T-helper 2 cell treated with Interferon-gamma antibody and Interleukin-4, amounts not matched to agents 5 μg/mL and 100 μg/mL, for 36 hours (primary cell): ENCODE measurements at regions not wholly inside any gene's neighbourhood (a gene's known extent, or its start where the extent isn't known, plus 50 kb on each side); places are given as distances from the start of the nearest gene placed in this dataset.

ENCODE experiments used
- DNase-seq: peaks from one replicate; pipeline ENCODE4 v3.0.0; 2021; ENCODE audit warnings: low spot score
- H3K27ac Mint-ChIP-seq: one replicate; pipeline ENCODE4 v1.8.0; 2021; ENCODE audit warnings: mild to moderate bottlenecking, mixed read lengths
- H3K27me3 Mint-ChIP-seq: one replicate; pipeline ENCODE4 v1.8.0; 2021; ENCODE audit warnings: low read depth, mixed read lengths
- H3K36me3 Mint-ChIP-seq: one replicate; pipeline ENCODE4 v1.8.0; 2021; ENCODE audit warnings: low read depth, mixed read lengths
- H3K4me1 Mint-ChIP-seq: one replicate; pipeline ENCODE4 v1.8.0; 2021; ENCODE audit warnings: low read depth, mixed read lengths
- H3K4me3 Mint-ChIP-seq: one replicate; pipeline ENCODE4 v1.8.0; 2022; ENCODE audit warnings: mild to moderate bottlenecking, moderate library complexity, mixed read lengths
- H3K9me3 Mint-ChIP-seq: one replicate; pipeline ENCODE4 v1.8.0; 2021; ENCODE audit warnings: mixed read lengths

DNA sequence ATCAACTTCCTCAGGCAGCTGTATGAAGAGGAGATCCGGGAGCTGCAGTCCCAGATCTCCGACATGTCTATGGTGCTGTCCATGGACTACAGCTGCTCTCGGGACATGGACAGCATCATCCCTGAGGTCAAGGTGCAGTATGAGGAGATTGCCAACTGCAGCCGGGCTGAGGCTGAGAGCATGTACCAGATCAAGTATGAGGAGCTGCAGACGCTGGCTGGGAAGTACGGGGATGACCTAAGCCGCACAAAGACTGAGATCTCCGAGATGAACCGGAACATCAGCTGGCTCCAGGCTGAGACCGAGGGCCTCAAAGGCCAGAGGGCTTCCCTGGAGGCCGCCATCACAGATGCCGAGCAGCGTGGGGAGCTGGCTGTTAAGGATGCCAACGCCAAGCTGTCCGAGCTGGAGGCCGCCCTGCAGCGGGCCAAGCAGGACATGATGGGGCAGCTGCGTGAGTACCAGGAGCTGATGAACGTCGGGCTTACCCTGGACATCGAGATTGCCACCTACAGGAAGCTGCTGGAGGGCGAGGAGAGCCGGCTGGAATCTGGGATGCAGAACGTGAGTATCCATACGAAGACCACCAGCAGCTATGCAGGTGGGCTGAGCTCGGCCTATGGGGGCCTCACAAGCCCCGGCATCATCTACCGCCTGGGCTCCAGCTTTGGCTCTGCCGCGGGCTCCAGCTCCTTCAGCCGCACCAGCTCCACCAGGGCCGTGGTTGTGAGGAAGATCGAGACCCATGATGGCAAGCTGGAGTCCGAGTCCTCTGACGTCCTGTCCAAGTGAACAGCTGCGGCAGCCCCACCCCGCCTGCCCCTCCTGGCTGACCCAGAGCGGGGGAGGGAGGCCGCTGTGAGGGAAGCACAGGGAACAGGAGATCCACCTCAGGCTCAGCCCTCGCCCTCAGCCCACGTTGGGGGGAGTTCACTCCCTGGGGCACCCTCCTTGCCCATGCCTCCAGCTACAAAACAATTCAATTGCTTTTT lies 84.0 kb downstream of the SEC61B start:
- Mint-ChIP-seq H3K27me3 (no peaks in the 10 kb centered on the region), H3K27ac (no peak overlapping the region), H3K4me3 (no peak overlapping the region), H3K36me3 (no peaks in the 10 kb centered on the region), H3K9me3 (no peaks in the 10 kb centered on the region), H3K4me1 (no peaks in the 10 kb centered on the region)
- DNase-seq, result no peak

DNA sequence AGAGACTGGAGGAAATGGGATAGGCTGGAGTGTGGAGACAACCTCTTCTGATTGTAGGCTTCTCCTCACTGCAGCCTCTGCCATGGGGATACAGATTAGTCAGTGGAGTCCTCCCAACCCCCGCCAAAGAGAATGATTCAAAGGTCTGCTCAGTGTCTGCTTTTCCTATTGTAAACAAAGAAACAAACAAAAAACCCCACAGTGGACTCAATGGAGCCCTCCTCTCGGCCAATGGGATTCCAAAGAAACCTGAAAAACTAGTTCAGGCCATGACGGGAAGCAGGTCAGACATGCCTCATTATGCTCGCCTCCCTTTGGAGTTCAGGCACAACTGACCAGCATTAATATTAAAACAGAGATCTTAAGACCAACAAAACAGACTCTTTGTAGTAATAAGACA lies 85.8 kb downstream of the SEC61B start:
- Mint-ChIP-seq H3K27me3 (no peaks in the 10 kb centered on the region), H3K4me3 (no peak overlapping the region), H3K4me1 (no peaks in the 10 kb centered on the region), H3K27ac (no peak overlapping the region), H3K9me3 (no peaks in the 10 kb centered on the region), H3K36me3 (no peaks in the 10 kb centered on the region)
- no peak for DNase-seq

DNA sequence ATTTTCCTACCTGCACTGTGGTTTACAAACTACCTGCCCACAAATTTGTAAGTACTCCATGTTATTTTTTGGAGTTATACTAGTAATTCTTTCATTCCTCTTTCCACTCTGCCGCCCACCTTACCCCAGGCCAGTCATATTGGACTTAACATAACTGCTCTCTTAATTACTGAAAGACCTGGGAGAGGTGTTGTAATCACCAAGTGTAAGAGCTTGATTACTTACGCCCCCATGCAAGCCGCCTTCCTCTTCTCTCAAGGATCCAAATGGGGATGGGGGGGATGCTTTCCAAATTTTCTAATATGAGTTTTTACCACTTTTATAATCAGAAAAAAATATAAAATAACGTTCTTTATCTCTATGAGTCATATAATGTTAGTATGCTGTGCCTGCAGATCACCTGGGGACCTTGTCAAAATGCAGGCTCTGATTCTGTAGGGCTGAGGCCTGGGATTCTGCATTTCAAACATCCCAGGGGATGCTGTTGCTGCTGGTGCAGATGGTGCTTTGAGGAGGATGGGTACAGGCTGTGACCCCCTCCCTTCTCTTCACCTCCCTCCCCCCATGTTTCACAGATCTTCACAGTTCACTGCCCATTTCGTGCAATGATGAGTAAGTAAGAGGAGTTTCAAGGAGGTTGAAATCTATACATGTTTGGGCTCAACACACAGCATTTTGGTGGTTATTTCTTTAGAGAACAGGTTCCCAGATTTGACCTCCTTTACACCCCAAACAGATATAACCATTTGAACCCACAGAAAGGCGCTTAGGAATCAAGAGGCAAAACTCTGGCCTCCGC lies 87.3 kb downstream of the SEC61B start:
- Mint-ChIP-seq H3K4me3 (no peak overlapping the region), H3K9me3 (no peaks in the 10 kb centered on the region), H3K27ac (no peak overlapping the region), H3K4me1 (no peaks in the 10 kb centered on the region), H3K36me3 (no peaks in the 10 kb centered on the region), H3K27me3 (no peaks in the 10 kb centered on the region)
- no peak for DNase-seq

DNA sequence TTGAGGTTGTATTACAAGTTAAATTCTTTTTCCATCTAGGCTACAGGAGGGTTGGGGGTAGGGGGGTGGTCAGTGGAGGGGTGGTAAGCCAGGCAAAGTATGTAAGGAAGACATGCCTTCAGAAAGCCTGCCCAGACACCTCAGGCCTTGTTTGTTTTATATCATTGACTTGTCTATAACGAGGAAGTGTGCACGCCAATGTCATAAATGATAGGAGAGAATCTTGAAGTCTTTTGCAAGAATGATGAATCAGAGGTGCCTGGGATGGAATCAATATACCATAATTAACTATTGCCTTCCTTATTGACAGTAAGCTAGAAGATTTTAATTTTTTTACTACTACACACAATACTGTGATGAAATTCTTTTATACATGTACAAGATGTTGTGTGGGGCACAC lies 90.7 kb downstream of the SEC61B start:
- no peaks in the 10 kb centered on the region for H3K4me1 Mint-ChIP-seq
- H3K9me3 Mint-ChIP-seq, result no peaks in the 10 kb centered on the region
- peaks cover 5% of the 10 kb centered on the region for H3K27me3 Mint-ChIP-seq
- H3K27ac Mint-ChIP-seq, result no peak overlapping the region
- no peak for DNase-seq
- no peak overlapping the region for H3K4me3 Mint-ChIP-seq
- H3K36me3 Mint-ChIP-seq, result no peaks in the 10 kb centered on the region

DNA sequence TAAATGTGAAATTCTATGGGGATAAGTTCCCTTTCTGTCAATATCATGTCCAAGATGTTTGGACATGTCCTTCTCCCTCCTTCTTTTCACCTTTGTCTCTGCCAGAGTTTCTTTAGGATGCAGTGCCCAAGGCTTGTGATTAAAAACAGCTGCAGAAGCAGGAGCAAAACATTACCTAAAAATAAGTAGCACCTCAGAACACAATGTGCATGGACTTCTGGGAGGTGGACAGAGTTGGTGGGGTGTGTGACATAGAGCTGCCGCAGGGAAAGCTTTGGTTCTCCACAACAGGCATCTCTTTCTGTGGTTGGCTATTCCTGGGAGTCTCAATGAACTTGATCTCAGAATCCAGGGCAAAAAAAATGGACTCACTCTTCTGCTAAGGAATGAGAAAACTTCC lies 97.0 kb downstream of the SEC61B start:
- Mint-ChIP-seq H3K4me1 (peaks cover 2% of the 10 kb centered on the region), H3K9me3 (no peaks in the 10 kb centered on the region), H3K27me3 (peaks cover 27% of the 10 kb centered on the region), H3K27ac (no peak overlapping the region), H3K36me3 (no peaks in the 10 kb centered on the region), H3K4me3 (no peak overlapping the region)
- DNase-seq, result no peak

DNA sequence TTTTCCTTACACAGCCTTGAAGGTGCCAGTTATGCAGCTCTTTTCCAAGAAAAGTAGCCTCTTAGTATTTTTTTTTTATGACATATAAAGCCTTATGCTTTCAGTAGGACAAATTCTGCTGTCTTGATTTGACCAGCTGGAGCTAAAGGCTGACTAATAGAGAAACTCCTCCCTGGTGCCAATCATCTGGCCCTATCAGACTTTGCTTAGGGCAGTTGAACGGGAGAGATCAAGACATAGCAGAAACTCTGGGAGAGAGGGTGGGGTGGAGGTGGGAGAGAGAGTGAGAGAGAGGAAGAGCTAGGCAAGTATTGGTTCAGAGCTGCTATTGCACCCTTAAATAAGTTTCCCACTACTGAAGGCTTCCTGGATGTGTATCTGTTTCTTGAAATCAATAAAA lies 100.2 kb downstream of the SEC61B start:
- Mint-ChIP-seq H3K27ac (no peak overlapping the region), H3K36me3 (no peaks in the 10 kb centered on the region), H3K27me3 (peaks cover 30% of the 10 kb centered on the region), H3K9me3 (no peaks in the 10 kb centered on the region), H3K4me3 (no peak overlapping the region), H3K4me1 (peaks cover 4% of the 10 kb centered on the region)
- DNase-seq, result no peak

DNA sequence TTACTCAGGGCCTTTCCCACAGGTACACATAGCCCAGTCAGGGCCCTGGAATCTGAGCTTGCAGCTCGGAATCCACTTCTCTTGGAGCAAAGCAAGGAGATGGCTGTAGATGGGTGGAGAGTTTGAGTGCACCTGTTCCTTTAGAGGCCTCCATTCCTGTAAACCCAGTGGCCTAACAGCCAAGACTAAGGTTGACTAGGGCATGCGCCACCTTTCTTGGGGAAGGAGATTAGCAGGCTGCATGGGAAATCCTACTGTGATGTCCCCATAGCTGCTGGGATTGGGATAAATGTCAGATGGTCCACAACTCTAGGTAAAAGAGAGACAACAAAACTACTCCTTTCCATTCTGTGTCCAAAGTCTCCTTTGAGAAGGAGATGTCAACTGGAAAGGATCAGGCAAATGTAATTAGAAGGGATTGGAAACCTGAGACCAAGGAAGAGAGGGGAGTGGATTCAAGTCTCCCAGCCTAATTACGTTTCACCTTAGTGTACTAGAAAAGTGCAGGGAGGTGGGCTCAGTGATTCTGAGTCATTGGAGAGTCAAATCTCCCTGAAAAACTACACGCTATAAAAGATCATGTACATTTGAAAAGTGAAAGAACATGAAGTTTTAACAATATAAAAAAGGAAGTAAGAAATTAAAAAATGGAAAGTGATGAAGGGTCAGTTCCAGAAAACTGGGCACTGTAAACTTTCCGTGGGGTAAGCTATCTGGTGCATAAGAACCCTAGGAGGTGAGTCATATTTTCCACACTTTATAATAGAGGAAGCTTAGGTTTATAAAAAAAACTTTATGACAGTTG lies 104.2 kb downstream of the SEC61B start:
- no peak overlapping the region for H3K4me3 Mint-ChIP-seq
- H3K27me3 Mint-ChIP-seq, result peaks cover 19% of the 10 kb centered on the region
- no peak overlapping the region for H3K27ac Mint-ChIP-seq
- H3K4me1 Mint-ChIP-seq, result peaks cover 4% of the 10 kb centered on the region
- no peaks in the 10 kb centered on the region for H3K9me3 Mint-ChIP-seq
- no peaks in the 10 kb centered on the region for H3K36me3 Mint-ChIP-seq
- DNase-seq, result no peak

DNA sequence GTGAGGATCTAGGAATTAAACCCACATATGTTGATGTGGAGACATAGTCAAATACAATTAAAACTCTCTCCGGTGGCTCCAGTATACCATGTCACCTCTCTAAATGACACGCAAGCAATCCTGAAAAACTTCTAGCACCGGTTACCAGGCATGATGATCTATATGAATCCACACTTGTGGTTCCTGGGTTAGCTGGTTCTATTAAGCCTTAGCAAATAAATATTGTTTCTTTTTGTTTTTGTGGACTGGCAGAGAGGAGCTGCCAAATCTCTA lies 104.8 kb downstream of the SEC61B start:
- Mint-ChIP-seq H3K27ac (no peak overlapping the region), H3K4me1 (peaks cover 5% of the 10 kb centered on the region), H3K27me3 (peaks cover 14% of the 10 kb centered on the region), H3K36me3 (no peaks in the 10 kb centered on the region), H3K4me3 (no peak overlapping the region), H3K9me3 (no peaks in the 10 kb centered on the region)
- DNase-seq, result no peak

DNA sequence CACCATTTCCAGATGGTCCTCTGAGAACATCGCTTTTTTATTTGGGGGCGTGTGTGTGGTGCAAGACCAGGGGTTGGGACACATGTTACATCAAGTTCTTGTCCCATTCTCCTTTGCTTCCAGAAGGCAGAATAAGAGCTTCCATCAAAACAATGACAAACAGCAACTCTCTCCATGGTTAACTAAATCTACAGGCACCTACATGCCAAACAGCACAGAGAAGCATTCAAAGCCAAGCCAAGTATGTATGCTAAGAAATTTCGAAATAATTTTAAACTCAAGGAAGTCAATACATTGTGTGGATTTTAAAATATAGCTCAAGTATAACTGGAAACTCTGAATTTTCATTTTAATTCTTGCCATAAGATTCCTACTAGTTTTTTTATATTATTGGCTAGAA lies 105.6 kb downstream of the SEC61B start:
- Mint-ChIP-seq H3K4me1 (peaks cover 12% of the 10 kb centered on the region), H3K9me3 (no peaks in the 10 kb centered on the region), H3K36me3 (no peaks in the 10 kb centered on the region), H3K27ac (no peak overlapping the region), H3K27me3 (peaks cover 13% of the 10 kb centered on the region), H3K4me3 (no peak overlapping the region)
- DNase-seq, result no peak

DNA sequence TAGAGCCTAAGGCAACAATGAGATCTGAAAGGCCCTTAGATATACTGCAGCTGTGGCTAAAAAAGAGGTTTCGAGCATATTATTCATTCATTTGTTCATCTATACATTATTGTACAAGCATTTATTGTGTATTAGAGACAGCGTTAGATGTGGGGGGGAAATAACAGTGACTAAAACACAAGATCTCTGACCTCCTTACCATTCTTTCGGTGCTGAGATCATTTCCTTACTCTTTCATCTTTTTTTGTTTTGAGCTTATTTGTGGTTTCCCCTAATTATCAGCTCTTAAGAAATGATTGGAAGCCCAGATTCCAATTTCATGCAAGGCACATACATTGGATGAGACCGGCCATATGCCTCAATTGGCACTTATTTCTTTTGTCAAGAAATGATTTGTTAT lies 113.2 kb downstream of the SEC61B start:
- no peak overlapping the region for H3K27ac Mint-ChIP-seq
- peaks cover 21% of the 10 kb centered on the region for H3K4me1 Mint-ChIP-seq
- peaks cover 2% of the 10 kb centered on the region for H3K27me3 Mint-ChIP-seq
- no peaks in the 10 kb centered on the region for H3K36me3 Mint-ChIP-seq
- no peaks in the 10 kb centered on the region for H3K9me3 Mint-ChIP-seq
- no peak overlapping the region for H3K4me3 Mint-ChIP-seq
- no peak for DNase-seq

DNA sequence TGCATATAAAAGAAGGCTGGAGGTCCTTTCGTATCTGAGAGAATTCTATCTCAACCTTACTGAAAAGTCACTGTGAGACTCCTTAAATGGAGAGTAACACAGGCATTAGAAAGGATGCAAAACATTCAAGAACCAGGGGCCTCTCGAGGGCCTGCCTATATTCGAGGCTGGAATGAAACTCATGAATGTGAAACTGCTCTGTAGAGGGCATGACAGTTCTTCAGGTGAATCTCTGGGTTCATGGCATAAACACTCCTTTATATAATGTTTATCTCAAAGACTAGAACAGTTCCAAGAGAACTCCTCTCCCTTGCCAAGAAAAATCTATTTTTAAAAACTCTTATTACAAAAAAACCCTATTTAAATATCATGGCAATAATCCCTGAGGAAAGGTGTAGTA lies 113.9 kb downstream of the SEC61B start:
- Mint-ChIP-seq H3K36me3 (no peaks in the 10 kb centered on the region), H3K4me1 (peaks cover 21% of the 10 kb centered on the region), H3K27ac (no peak overlapping the region), H3K4me3 (no peak overlapping the region), H3K27me3 (peaks cover 2% of the 10 kb centered on the region), H3K9me3 (no peaks in the 10 kb centered on the region)
- no peak for DNase-seq

DNA sequence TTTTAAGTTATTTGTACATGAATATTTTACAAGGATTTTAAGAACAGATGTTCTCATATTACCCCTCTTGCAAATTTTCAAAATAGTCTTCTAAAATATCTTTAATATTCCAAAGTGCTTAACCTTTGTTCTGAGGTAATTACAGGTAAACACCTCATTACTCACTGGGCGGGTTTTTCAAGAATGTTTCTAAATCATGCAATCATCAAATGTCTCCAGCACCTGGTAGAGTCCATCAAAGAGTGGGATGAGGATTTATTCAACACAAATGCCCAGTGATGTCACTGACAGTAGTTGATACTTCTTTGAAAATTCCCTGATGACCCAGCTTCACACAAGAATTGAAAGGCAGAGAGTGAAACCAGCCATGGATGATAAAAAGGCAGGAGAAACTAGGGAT lies 114.4 kb downstream of the SEC61B start:
- Mint-ChIP-seq H3K4me1 (peaks cover 20% of the 10 kb centered on the region), H3K27ac (no peak overlapping the region), H3K9me3 (no peaks in the 10 kb centered on the region), H3K4me3 (no peak overlapping the region), H3K36me3 (no peaks in the 10 kb centered on the region), H3K27me3 (peaks cover 2% of the 10 kb centered on the region)
- no peak for DNase-seq

DNA sequence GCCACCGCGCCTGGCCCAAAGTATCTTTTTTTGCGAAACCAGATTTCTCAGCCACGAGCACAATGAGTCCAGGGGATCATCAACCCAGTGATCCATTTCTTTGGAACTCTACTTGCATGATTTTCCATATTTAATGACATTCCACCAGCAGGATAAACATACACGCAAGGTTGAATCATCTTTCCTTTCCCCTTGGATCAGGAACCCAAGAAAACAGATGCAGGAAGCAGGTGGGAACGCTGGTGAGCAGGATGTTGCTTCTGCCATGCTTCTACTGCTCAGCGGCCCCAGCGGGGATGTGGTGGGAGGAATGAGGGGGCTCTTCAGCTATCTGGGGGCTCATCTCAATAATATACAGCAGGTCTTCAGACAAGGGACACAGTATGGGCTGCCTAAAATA lies 118.2 kb downstream of the SEC61B start:
- H3K27ac Mint-ChIP-seq, result no peak overlapping the region
- no peak for DNase-seq
- no peaks in the 10 kb centered on the region for H3K36me3 Mint-ChIP-seq
- H3K4me3 Mint-ChIP-seq, result no peak overlapping the region
- H3K4me1 Mint-ChIP-seq, result peaks cover 2% of the 10 kb centered on the region
- H3K27me3 Mint-ChIP-seq, result peaks cover 3% of the 10 kb centered on the region
- no peaks in the 10 kb centered on the region for H3K9me3 Mint-ChIP-seq

DNA sequence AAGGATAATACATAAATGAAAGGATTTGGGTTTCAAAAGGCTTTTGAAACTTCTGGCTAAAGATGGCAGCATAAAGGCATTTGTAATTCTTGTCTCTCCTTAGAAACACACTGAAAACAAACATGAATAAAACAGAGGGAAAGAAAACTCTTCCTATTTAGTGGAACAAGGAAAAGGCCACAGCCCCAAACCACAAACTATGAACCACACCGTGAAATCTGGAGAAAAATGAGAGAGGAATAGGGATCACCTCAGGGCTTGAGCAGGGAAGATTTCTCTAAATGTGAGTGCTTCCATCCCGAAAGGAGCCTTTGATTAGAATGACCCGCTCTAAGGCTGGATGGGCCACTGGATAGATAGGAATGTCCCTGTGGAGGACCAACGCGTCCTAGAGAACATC lies 119.6 kb downstream of the SEC61B start:
- no peaks in the 10 kb centered on the region for H3K36me3 Mint-ChIP-seq
- no peak overlapping the region for H3K27ac Mint-ChIP-seq
- H3K4me3 Mint-ChIP-seq, result no peak overlapping the region

More for the DNA sequence above, 119.6 kb downstream of the SEC61B start:
- Mint-ChIP-seq H3K4me1 (no peaks in the 10 kb centered on the region), H3K27me3 (peaks cover 3% of the 10 kb centered on the region), H3K9me3 (no peaks in the 10 kb centered on the region)
- no peak for DNase-seq
